MM.1S (cell line): ENCODE measurements at regions not wholly inside any gene's neighbourhood (a gene's known extent, or its start where the extent isn't known, plus 50 kb on each side); places are given as distances from the start of the nearest gene placed in this dataset.

ENCODE experiments used
- CTCF ChIP-seq: fragments of 300-600 bp; sonication (generic); IDR thresholded peaks from 2 replicates; pipeline ENCODE4 v1.5.1; 2016; ENCODE audit warnings: antibody characterized with exemption, low read length, mixed read lengths
- EZH2 ChIP-seq: fragments of 300-600 bp; sonication (generic); optimal IDR thresholded peaks from 2 replicates; pipeline ENCODE3; 2017; ENCODE audit warnings: low read depth, mild to moderate bottlenecking, antibody characterized with exemption, low read length, mixed read lengths

GRCh38 chr16:74053312-74053711, 243.3 kb upstream of the PSMD7 start:
- TF ChIP-seq EZH2, result no peak
- TF ChIP-seq CTCF, result no peak
